ENCODE measurements at regions not wholly inside any gene's neighbourhood (a gene's known extent, or its start where the extent isn't known, plus 50 kb on each side); places are given as distances from the start of the nearest gene placed in this dataset.

- TF ChIP-seq CTCF (conservative IDR thresholded peaks at IDR 0.05; ENCODE audit: low read depth in 2 of 2) = no peak
- no peak for TF ChIP-seq REST (IDR thresholded peaks at IDR 0.05; ENCODE audit: unreplicated experiment)
- TF ChIP-seq EZH2 (IDR thresholded peaks at IDR 0.05; ENCODE audit: low read depth, unreplicated experiment) = no peak
Measured at GRCh38 chr1:118786454-118787155, 201.5 kb downstream of the TBX15 start.
